NAMALWA (cell line): ENCODE measurements at regions not wholly inside any gene's neighbourhood (a gene's known extent, or its start where the extent isn't known, plus 50 kb on each side); places are given as distances from the start of the nearest gene placed in this dataset.
"Not testable (repeated sequence)": the region's sequence is repeated elsewhere in the genome, so short reads cannot be mapped to it uniquely, and the experiment has no call there.

ENCODE experiments used
- DNase-seq: peaks from one replicate; pipeline ENCODE4 v3.0.0-alpha.2; 2015; ENCODE audit warnings: low spot score

GRCh38 chr13:108077284-108077683 lies 138.1 kb downstream of the LIG4 start:
- no peak for DNase-seq

GRCh38 chr13:108074429-108074828 lies 140.9 kb downstream of the LIG4 start:
- peak; percentile 51 for DNase-seq

- DNase-seq = no peak
Measured at GRCh38 chr13:108070925-108071324, 144.4 kb downstream of the LIG4 start.

GRCh38 chr13:108070491-108070890 lies 144.8 kb downstream of the LIG4 start:
- DNase-seq = no peak

GRCh38 chr13:108069521-108070210 lies 145.7 kb downstream of the LIG4 start:
- DNase-seq = no peak

- DNase-seq = not testable (repeated sequence)
Measured at GRCh38 chr13:108064372-108064771, 151.0 kb downstream of the LIG4 start.

GRCh38 chr13:108060111-108060510 lies 155.2 kb downstream of the LIG4 start:
- no peak for DNase-seq

GRCh38 chr13:108056278-108056677 lies 159.1 kb downstream of the LIG4 start:
- no peak for DNase-seq

GRCh38 chr13:108049211-108049610 lies 166.1 kb downstream of the LIG4 start:
- DNase-seq = no peak

- no peak for DNase-seq
Measured at GRCh38 chr13:108044954-108045353, 170.4 kb downstream of the LIG4 start.

GRCh38 chr13:108042866-108043265 lies 172.5 kb downstream of the LIG4 start:
- not testable (repeated sequence) for DNase-seq

- DNase-seq = no peak
Measured at GRCh38 chr13:108037348-108037747, 178.0 kb downstream of the LIG4 start.

GRCh38 chr13:108036411-108036932 lies 178.9 kb downstream of the LIG4 start:
- no peak for DNase-seq

- no peak for DNase-seq
Measured at GRCh38 chr13:108034909-108035410, 180.4 kb downstream of the LIG4 start.

- no peak for DNase-seq
Measured at GRCh38 chr13:108033800-108034707, 181.3 kb downstream of the LIG4 start.

GRCh38 chr13:108031865-108032264 lies 183.5 kb downstream of the LIG4 start:
- no peak for DNase-seq

GRCh38 chr13:108030769-108031168 lies 184.6 kb downstream of the LIG4 start:
- no peak for DNase-seq

- DNase-seq = no peak
Measured at GRCh38 chr13:108026680-108027410, 188.5 kb downstream of the LIG4 start.

GRCh38 chr13:108020027-108020426 lies 195.3 kb downstream of the LIG4 start:
- no peak for DNase-seq

GRCh38 chr13:108018371-108018870 lies 196.9 kb downstream of the LIG4 start:
- no peak for DNase-seq

GRCh38 chr13:108006619-108007018 lies 208.7 kb downstream of the LIG4 start:
- DNase-seq = no peak

GRCh38 chr13:108005231-108005630 lies 210.1 kb downstream of the LIG4 start:
- DNase-seq = no peak
